ENCODE measurements at regions not wholly inside any gene's neighbourhood (a gene's known extent, or its start where the extent isn't known, plus 50 kb on each side); places are given as distances from the start of the nearest gene placed in this dataset.

DNA sequence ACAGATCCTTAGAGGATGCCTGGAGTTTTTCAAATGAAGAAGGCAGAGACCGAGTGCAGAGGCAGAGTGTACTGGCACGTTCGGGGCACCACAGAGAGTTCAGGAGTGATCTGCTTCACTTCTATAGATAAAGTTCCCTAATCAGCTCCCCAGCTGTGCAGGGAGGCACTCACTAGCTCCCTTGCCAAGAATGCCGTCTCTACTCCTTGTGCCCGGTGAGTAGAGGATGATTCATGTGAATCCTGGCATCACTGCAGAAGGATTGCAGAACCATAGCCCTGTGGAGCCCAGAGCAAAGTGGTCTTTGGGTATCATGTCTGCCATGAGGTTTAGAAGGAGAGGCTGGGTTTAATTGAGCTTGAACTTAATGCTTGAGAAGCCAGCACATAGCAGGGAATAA, 510.1 kb upstream of the RAB6C start:
- Histone ChIP-seq H3K27me3 (ENCODE audit: control insufficient read depth in 1 of 2, insufficient read depth in 2 of 2, low read length in 2 of 2) (no peaks in the 10 kb centered on the region), H3K4me3 (ENCODE audit: low read length) (no peak overlapping the region), H3K9me3 (ENCODE audit: control insufficient read depth in 1 of 2, insufficient read depth in 1 of 2, low read length in 2 of 2) (peaks cover 0 to 22% of the 10 kb centered on the region in 2 experiments), H3K36me3 (ENCODE audit: insufficient read depth, low read length) (no peaks in the 10 kb centered on the region), H3K27ac (ENCODE audit: low read depth in 1 of 2, low read length in 2 of 2) (no peak overlapping the region), H3K4me1 (ENCODE audit: insufficient read depth, low read length) (no peaks in the 10 kb centered on the region)
- no peaks in the 10 kb centered on the region for H3K36me3 Mint-ChIP-seq (ENCODE audit: low read depth)
- no peak for TF ChIP-seq CTCF (IDR thresholded peaks at IDR 0.05)
- intact Hi-C loops (cut with DNase I, micrococcal nuclease), result no loop called here
- no peaks in the 10 kb centered on the region for H3K4me1 Mint-ChIP-seq (ENCODE audit: low read depth)
- H3K27ac Mint-ChIP-seq, result no peak overlapping the region
- no peak overlapping the region for H3K4me3 Mint-ChIP-seq
- H3K9me3 Mint-ChIP-seq, result peaks cover 3% of the 10 kb centered on the region
- DNase-seq (no peak), ATAC-seq (ENCODE audit: poor library complexity) (no peak)
- H3K27me3 Mint-ChIP-seq, result peaks cover 4% of the 10 kb centered on the region
- ChIA-PET POLR2A (no interaction called here), CTCF (no interaction called here)

GRCh38 chr2:129469871-129470270, 509.6 kb upstream of the RAB6C start:
- TF ChIP-seq CTCF (IDR thresholded peaks at IDR 0.05), result no peak
- no peaks in the 10 kb centered on the region for H3K27me3 ChIP-seq (ENCODE audit: control insufficient read depth in 1 of 2, insufficient read depth in 2 of 2, low read length in 2 of 2)
- no peaks in the 10 kb centered on the region for H3K4me1 ChIP-seq (ENCODE audit: insufficient read depth, low read length)
- Mint-ChIP-seq H3K4me1 (ENCODE audit: low read depth) (no peaks in the 10 kb centered on the region), H3K4me3 (no peak overlapping the region), H3K9me3 (peaks cover under 1% of the 10 kb centered on the region), H3K27me3 (peaks cover 4% of the 10 kb centered on the region), H3K36me3 (ENCODE audit: low read depth) (no peaks in the 10 kb centered on the region), H3K27ac (no peak overlapping the region)
- intact Hi-C loops (cut with DNase I, micrococcal nuclease), result no loop called here
- H3K9me3 ChIP-seq (ENCODE audit: control insufficient read depth in 1 of 2, insufficient read depth in 1 of 2, low read length in 2 of 2), result peaks cover 0 to 17% of the 10 kb centered on the region in 2 experiments
- ChIA-PET POLR2A (no interaction called here), CTCF (no interaction called here)
- no peak overlapping the region for H3K27ac ChIP-seq (ENCODE audit: low read depth in 1 of 2, low read length in 2 of 2)
- no peak for ATAC-seq (ENCODE audit: poor library complexity)
- no peak overlapping the region for H3K4me3 ChIP-seq (ENCODE audit: low read length)
- no peak for DNase-seq
- H3K36me3 ChIP-seq (ENCODE audit: insufficient read depth, low read length), result no peaks in the 10 kb centered on the region

DNA sequence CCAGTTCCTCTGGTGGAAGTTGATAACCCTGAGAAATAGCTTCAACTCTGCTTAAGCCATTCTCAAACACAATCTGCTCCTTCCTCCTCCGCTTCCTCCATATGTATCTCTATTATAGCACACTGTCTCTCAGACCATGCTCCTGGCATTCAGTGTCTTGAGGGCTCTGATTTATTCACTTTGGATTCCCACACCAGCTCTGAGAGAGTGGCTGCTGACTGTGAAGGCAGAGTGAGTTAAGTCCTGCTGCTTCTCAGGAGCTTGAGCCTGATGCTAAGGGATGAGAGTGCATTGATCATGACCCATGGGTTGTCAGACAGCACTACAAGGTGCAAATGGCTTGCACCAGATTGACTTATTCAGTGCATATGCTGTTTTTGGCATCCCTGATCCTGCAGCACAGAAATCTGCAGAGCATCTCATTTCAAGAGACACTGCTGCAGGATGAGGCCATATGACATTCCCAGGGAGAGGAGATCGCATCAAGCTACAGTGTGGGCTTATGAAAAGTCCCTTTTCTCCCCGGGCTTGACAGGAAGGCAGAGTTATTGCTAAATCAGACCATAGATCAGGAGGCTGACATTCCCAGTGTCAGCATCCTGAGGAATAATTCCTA, 500.5 kb upstream of the RAB6C start:
- Mint-ChIP-seq H3K4me3 (no peak overlapping the region), H3K27ac (no peak overlapping the region), H3K36me3 (ENCODE audit: low read depth) (no peaks in the 10 kb centered on the region), H3K4me1 (ENCODE audit: low read depth) (no peaks in the 10 kb centered on the region), H3K9me3 (no peaks in the 10 kb centered on the region), H3K27me3 (peaks cover 3% of the 10 kb centered on the region)
- no peaks in the 10 kb centered on the region for H3K9me3 ChIP-seq (ENCODE audit: control insufficient read depth in 1 of 2, insufficient read depth in 1 of 2, low read length in 2 of 2)
- intact Hi-C loops (cut with DNase I, micrococcal nuclease), result no loop called here
- no peak for TF ChIP-seq CTCF (IDR thresholded peaks at IDR 0.05)
- H3K4me1 ChIP-seq (ENCODE audit: insufficient read depth, low read length), result no peaks in the 10 kb centered on the region
- no peaks in the 10 kb centered on the region for H3K36me3 ChIP-seq (ENCODE audit: insufficient read depth, low read length)
- ATAC-seq (ENCODE audit: poor library complexity) (no peak), DNase-seq (no peak)
- ChIA-PET POLR2A (no interaction called here), CTCF (no interaction called here)
- H3K4me3 ChIP-seq (ENCODE audit: low read length), result no peak overlapping the region
- H3K27ac ChIP-seq (ENCODE audit: low read depth in 1 of 2, low read length in 2 of 2), result no peak overlapping the region
- no peaks in the 10 kb centered on the region for H3K27me3 ChIP-seq (ENCODE audit: control insufficient read depth in 1 of 2, insufficient read depth in 2 of 2, low read length in 2 of 2)

Data from CD4-positive, alpha-beta T cell (primary cell).